CD4-positive, alpha-beta T cell treated with Interleukin-12 subunit alpha and Interleukin-12 subunit beta, for 1 hour (primary cell): ENCODE measurements at regions not wholly inside any gene's neighbourhood (a gene's known extent, or its start where the extent isn't known, plus 50 kb on each side); places are given as distances from the start of the nearest gene placed in this dataset.
"Not testable (repeated sequence)": the region's sequence is repeated elsewhere in the genome, so short reads cannot be mapped to it uniquely, and the experiment has no call there.

ENCODE experiments used
- DNase-seq: peaks from one replicate; pipeline ENCODE4 v3.0.0-alpha.2; 2020

- no peak for DNase-seq
These were observed 996.4 kb upstream of the AUTS2 start for GRCh38 chr7:68601826-68602225.

GRCh38 chr7:68604541-68604940 is 993.7 kb upstream of the AUTS2 start:
- no peak for DNase-seq

GRCh38 chr7:68610701-68611100 is 987.6 kb upstream of the AUTS2 start:
- no peak for DNase-seq

DNA sequence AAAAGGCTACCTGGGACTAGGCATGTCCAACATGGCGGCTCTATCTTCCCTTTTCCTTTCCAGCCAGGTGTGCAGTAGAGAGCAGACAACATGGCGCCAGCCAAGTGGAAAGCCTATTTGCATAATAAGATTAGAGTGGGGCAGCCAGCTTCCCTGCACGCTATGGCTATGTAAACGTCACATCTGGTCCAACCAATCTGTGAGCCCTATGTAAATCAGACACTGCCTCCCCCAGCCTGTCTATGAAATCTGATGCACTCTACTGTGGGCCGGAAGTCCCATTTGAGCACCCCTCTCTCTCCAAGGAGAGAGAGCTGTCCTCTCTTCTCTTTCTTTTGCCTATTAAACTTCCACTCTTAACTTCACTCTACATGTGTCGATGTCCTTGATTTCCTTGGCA is 984.9 kb upstream of the AUTS2 start:
- no peak for DNase-seq

DNA sequence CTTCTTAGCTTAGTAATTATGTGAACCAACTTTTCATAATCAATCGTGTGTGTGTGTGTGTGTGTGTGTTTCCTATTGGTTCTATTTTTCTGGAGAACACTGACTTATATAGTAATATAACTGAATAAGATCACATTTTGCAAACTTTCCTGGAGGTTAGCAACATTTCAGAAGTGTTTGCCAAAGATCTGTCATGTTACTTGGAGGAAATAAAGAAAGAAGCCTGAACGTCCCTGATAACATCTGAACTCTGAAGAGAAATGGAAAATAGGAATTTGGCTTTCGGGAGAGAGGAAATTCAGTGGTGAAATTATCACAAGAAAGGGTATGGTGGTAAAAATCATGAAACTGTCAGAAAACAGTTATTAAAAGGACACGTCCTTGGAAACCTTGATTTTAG is 984.4 kb upstream of the AUTS2 start:
- no peak for DNase-seq

DNA sequence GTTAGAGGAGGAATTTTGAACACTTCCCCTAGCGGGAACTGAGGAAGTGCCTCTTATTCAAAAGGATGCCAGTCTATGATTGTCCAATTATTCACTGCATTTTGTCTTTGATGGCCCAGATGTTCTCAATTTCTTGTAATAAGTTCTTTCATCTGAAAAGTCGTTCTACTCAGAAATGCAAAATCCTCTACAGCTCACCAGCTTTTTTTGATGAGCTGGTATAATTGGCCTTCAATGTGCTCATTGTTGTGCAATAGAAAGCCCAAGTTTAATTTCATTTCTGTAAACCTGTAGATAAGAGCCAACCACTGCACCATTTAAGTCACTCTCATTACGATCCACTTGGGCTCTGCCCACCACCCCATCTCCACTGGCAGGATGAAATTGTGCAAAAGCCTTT is 978.7 kb upstream of the AUTS2 start:
- DNase-seq = no peak

DNA sequence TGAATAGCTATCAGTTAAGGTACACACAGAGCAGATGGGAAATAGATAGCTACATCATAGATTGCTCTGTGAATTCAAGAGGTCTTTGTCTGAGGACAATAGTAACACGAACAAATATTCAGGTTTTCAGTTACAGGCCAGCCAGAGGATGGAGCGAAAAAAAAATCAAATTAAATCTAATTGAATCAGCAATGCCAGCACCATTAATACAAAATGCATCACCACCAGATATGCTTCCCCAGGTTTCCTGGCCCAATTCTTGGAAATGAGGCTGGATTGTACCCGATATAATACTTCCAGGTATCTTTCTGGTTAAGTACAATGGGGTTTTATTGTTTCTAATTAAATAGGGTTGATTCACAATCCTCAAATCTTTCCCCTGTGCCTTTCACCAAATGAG is 975.8 kb upstream of the AUTS2 start:
- DNase-seq = no peak

- DNase-seq = no peak
These were observed 975.2 kb upstream of the AUTS2 start for GRCh38 chr7:68623030-68623429.

DNA sequence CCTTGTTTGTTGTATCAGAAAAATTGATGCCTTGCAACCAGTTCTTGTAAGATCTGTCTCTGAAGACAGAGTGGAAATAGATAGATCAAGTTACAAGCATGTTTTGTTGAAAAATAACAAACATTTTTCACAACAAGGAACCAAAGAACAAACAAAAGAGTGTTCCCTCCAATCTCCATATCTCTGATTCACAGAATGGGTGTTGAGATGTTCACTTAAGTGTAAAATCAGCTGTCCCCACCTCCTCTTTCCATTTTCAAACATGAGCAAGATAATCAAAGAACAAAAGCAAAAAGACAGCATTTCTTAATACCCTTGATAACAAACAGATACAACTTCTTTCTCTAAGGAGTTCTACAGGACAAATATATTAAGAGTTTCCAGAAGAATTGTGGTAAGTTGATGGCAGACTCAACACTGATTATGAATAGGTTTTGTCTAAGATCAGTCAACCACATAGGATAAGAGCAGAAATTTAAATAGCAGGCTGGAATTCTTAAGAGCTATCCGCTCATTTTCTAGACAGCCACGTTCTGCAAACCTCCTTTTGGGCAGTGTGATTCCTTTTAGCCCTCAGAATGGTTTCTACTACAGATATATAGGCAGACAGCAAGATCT is 970.9 kb upstream of the AUTS2 start:
- DNase-seq = no peak

GRCh38 chr7:68630914-68631313 is 967.4 kb upstream of the AUTS2 start:
- not testable (repeated sequence) for DNase-seq

DNA sequence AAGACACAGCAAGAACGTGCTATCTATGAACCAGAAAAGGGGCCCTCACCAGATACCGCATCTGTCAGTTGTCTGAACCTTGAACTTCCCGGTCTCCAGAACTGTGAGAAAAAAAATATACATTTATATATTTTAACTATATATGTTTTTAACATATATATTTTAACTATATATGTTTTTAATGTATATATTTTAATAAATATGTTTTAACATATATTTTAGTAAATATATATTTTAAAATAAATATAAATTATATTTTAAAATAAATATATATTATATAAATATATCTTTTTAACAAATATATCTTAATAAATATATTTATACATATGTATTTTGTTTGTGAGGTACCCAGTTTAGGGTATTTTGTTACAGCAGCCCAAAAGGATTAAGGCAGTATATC is 958.2 kb upstream of the AUTS2 start:
- no peak for DNase-seq

DNA sequence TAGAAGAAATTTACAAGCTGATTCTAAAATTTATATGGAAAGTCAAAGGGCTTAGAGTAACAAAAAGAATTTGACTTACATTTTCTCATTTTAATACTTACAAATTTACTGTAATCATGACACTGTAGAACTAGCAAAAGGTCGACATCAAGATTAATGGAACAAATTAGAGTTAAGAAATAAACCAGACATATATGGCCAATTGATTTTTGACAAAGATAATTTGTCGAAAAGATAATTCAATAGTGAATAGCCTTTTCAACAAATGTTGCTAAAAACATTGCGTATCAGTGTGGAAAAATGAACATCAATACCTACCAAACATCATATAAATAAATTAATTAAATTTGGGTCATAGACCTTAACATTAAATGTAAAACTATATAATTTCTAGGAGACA is 955.5 kb upstream of the AUTS2 start:
- DNase-seq = no peak

DNA sequence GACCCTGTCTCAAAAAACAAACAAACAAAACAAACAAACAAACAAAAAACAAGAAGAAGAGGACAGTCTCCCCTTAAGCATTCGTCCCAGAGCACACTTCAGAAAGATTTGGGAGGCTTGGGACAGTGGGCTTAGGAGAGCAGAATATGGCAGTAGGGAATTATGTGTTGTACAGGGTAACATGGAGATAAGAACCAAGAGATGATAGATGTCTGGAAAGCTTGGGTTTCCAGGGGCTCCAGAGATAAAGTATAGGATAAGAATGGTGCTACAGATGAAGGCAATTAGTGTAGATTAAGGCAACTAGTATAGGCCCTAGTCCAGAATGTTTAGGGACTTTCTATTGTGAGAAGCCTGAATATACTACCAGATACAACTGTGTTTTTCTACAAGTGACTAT is 934.9 kb upstream of the AUTS2 start:
- no peak for DNase-seq

DNA sequence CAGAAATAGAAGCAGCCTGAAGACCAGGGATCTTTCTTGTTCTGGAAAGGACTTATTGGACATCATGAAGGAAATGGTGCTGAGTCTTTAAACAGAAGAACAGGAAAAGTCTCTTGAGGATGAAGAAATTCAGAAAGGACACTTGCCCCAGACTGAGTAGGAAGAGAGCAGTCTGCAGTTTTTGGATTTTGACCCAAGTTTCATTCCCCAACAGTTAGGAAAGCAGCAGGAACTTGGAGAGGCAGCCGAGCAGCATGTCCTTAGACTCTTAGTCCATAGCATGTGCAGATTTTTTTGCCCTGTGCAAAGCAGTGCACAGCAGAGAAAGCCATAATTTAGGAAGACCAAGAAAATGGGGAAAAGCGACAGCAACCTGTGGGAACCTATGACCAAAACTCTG is 927.2 kb upstream of the AUTS2 start:
- no peak for DNase-seq

- no peak for DNase-seq
These were observed 926.6 kb upstream of the AUTS2 start for GRCh38 chr7:68671671-68672070.

DNA sequence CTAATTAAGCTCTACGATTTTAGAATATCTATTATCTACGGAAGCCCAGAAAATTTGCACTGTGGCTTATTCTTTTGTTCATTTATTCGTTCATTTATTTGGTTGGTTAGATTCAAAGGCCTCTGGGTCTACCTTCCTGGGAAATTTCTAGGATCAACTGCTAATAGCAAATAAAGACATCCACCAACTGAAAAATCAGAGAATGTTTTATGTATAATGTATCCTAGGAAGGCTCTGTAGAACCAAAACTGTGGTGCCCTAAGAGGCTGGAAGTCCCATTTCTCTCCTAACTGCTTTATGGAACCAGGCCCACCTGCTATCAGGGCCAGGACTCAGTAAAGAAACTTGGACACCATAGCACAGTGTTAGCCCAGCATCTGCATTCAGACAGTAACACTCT is 923.4 kb upstream of the AUTS2 start:
- no peak for DNase-seq

DNA sequence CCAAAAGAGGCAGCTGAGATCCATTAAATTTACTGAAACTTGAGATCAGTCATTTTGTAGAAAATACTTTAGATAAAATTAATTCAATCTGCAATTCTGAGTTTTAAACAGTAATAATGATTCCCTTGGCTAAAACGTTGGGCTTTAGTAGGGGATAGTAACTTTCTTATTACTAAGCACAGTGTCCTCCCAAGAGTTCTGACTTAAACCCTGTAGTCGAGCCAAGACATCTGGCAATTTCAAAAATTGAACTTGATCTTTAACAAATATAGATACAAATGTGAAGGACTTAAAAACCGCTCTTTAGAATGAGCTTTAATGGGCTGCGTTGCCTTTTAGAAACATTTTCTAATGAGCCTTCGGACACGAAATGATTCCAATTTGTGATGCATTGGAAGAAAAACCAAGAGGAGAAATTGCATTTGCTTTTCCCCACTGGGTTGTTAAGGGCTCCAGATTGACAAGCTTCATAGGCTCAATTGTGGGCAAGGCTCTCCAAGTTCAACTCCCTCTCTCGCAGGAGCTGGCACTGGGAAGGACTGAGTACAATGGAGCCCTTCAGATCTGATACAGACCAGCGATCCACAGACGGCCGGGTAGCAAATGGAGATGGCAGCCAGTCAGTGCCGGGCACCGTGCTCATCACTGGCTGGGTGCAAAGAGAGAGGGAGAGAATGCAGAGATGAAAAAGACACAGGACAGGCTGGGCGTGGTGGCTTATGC is 921.3 kb upstream of the AUTS2 start:
- no peak for DNase-seq

DNA sequence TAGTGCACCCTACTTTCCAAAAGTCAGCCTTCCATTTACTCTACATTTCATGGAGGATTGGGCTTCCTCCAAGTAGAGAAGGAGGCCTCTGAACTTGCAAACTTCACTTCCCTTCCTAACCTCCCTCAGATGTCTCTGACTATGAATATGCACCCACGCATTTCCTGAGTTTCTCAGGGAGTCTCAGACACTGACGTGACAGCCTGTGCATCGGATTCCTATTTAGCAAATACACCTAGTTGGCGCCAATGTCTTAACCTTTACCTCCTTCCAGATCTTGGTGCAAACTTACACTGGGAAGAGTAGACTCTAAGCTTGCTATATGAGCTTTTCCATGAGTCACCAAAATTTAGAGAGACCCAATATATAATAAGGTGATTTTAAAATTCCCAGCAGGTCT is 920.1 kb upstream of the AUTS2 start:
- no peak for DNase-seq

- DNase-seq = no peak
These were observed 918.6 kb upstream of the AUTS2 start for GRCh38 chr7:68679459-68680234.

GRCh38 chr7:68680235-68680872 is 917.9 kb upstream of the AUTS2 start:
- DNase-seq = no peak

- DNase-seq = no peak
These were observed 915.4 kb upstream of the AUTS2 start for GRCh38 chr7:68682910-68683309.

DNA sequence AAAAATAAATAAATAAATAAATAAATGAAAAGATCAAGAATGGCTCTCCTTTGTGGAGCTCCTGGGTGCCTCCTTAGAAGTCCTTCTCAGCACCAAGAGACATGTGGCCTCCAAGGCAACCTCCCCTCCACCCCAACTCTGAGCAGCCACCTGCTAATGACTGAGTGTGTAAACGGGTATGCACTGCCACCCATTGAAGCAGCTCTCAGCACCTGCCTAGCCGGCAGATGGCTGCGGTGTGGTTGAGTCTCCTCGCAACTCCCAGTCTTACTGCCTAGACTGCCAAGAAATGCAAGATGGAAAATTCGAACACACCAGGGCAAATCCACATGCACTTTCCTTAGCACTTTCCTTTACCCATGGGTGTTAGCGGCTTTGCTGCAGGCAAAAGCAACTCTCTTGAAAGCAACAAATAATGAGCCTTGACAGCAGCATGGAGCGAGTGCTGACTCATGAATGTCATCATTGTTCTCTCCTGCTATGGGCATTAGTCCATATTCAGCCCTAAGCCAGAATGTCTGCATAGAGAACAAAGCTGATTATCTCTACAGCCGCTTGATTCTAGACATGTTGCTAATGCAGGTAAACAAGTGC is 913.9 kb upstream of the AUTS2 start:
- no peak for DNase-seq

- no peak for DNase-seq
These were observed 913.3 kb upstream of the AUTS2 start for GRCh38 chr7:68684996-68685395.
